B cell (primary cell): ENCODE measurements at regions not wholly inside any gene's neighbourhood (a gene's known extent, or its start where the extent isn't known, plus 50 kb on each side); places are given as distances from the start of the nearest gene placed in this dataset.

Source experiments
- EZH2 ChIP-seq: IDR thresholded peaks from 2 replicates; pipeline ENCODE4 v1.6.1; 2012; ENCODE audit warnings: borderline replicate concordance, low read depth, mild to moderate bottlenecking, moderate library complexity, low read length; ENCODE audit not compliant: insufficient read depth, poor library complexity, severe bottlenecking
- TF ChIP-seq, protein P1 (sequence below): fragments of 200-600 bp; IDR thresholded peaks from one replicate; pipeline ENCODE4 v1.8.0; 2022; ENCODE audit warnings: antibody characterized with exemption, mild to moderate bottlenecking

DNA sequence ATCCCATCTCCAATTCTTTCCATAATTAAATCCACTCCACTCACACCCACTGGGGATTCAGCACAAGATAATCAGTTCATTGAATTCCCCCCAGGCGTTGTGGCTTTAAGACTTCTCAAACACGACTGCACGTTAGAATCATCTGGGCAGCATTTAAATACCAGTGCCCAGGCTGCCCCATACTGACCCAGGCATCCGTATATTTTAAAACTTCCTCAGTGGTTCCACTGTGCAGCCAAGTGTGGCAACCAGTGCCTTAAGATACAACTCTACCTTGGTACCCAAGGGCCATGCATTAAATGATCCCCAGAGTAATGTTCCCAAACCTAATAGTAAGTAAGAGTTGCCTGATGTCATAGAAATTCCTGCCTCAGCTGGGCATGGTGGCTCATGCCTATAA is 54.3 kb upstream of the BZW1 start:
- TF ChIP-seq, protein P1, sequence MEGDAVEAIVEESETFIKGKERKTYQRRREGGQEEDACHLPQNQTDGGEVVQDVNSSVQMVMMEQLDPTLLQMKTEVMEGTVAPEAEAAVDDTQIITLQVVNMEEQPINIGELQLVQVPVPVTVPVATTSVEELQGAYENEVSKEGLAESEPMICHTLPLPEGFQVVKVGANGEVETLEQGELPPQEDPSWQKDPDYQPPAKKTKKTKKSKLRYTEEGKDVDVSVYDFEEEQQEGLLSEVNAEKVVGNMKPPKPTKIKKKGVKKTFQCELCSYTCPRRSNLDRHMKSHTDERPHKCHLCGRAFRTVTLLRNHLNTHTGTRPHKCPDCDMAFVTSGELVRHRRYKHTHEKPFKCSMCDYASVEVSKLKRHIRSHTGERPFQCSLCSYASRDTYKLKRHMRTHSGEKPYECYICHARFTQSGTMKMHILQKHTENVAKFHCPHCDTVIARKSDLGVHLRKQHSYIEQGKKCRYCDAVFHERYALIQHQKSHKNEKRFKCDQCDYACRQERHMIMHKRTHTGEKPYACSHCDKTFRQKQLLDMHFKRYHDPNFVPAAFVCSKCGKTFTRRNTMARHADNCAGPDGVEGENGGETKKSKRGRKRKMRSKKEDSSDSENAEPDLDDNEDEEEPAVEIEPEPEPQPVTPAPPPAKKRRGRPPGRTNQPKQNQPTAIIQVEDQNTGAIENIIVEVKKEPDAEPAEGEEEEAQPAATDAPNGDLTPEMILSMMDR = no peak
- no peak for TF ChIP-seq EZH2
